H9 (cell line): ENCODE measurements at regions not wholly inside any gene's neighbourhood (a gene's known extent, or its start where the extent isn't known, plus 50 kb on each side); places are given as distances from the start of the nearest gene placed in this dataset.

Source experiments
- DNase-seq: peaks from one replicate; pipeline ENCODE4 v3.0.0-alpha.2; 2017
- H2AFZ ChIP-seq: one replicate; pipeline ENCODE4 v1.6.1; 2013; ENCODE audit warnings: mild to moderate bottlenecking, low read length, control low read depth, moderate library complexity
- H2AK5ac ChIP-seq: 2 replicates; pipeline ENCODE4 v1.6.1; 2013; ENCODE audit warnings: low read length, control low read depth, mixed read lengths; ENCODE audit not compliant: insufficient read length
- H2BK120ac ChIP-seq: one replicate; pipeline ENCODE4 v1.6.1; 2013; ENCODE audit warnings: low read depth, mild to moderate bottlenecking, low read length, control low read depth, inconsistent platforms; ENCODE audit not compliant: poor library complexity, severe bottlenecking
- H2BK12ac ChIP-seq: 2 replicates; pipeline ENCODE4 v1.6.1; 2013; ENCODE audit warnings: low read length, control low read depth, mixed read lengths, low read depth; ENCODE audit not compliant: insufficient read length
- H2BK15ac ChIP-seq: 2 replicates; pipeline ENCODE4 v1.6.1; 2013; ENCODE audit warnings: low read depth, low read length, control low read depth
- H2BK20ac ChIP-seq: one replicate; pipeline ENCODE4 v1.6.1; 2013; ENCODE audit warnings: low read depth, mild to moderate bottlenecking, low read length, control low read depth, inconsistent platforms; ENCODE audit not compliant: poor library complexity, severe bottlenecking
- H2BK5ac ChIP-seq: 2 replicates; pipeline ENCODE4 v1.6.1; 2013; ENCODE audit warnings: low read length, control low read depth, mixed read lengths; ENCODE audit not compliant: insufficient read length
- H3K14ac ChIP-seq: 2 replicates; pipeline ENCODE4 v1.6.1; 2013; ENCODE audit warnings: low read length, control low read depth; ENCODE audit not compliant: insufficient read depth
- H3K18ac ChIP-seq: 2 replicates; pipeline ENCODE4 v1.6.1; 2013; ENCODE audit warnings: low read depth, mild to moderate bottlenecking, mixed read lengths, low read length, control low read depth; ENCODE audit not compliant: insufficient read length
- H3K23ac ChIP-seq: 2 replicates; pipeline ENCODE4 v1.6.1; 2013; ENCODE audit warnings: low read length, control low read depth, mixed read lengths, low read depth; ENCODE audit not compliant: insufficient read length
- H3K23me2 ChIP-seq: 2 replicates; pipeline ENCODE4 v1.6.1; 2013; ENCODE audit warnings: low read depth, mild to moderate bottlenecking, mixed read lengths, low read length, control low read depth; ENCODE audit not compliant: insufficient read length, poor library complexity, severe bottlenecking
- H3K27ac ChIP-seq: 2 replicates; pipeline ENCODE4 v1.5.1; 2013; ENCODE audit warnings: low read length, control low read depth, mixed read lengths, low read depth; ENCODE audit not compliant: insufficient read length
- H3K27me3 ChIP-seq: 2 replicates; pipeline ENCODE4 v1.6.1; 2013; ENCODE audit warnings: low read length, control low read depth, inconsistent platforms; ENCODE audit not compliant: insufficient read depth
- H3K4ac ChIP-seq: 2 replicates; pipeline ENCODE4 v1.6.1; 2013; ENCODE audit warnings: low read depth, mild to moderate bottlenecking, control low read depth, inconsistent platforms, low read length, moderate library complexity
- H3K4me1 ChIP-seq: 2 replicates; pipeline ENCODE4 v1.6.1; 2013; ENCODE audit warnings: low read length, control low read depth, inconsistent platforms; ENCODE audit not compliant: insufficient read depth
- H3K4me2 ChIP-seq: 2 replicates; pipeline ENCODE4 v1.6.1; 2013; ENCODE audit warnings: low read length, control low read depth, mixed read lengths; ENCODE audit not compliant: insufficient read length, insufficient read depth
- H3K56ac ChIP-seq: 2 replicates; pipeline ENCODE4 v1.6.1; 2013; ENCODE audit warnings: low read depth, mild to moderate bottlenecking, mixed read lengths, low read length, control low read depth; ENCODE audit not compliant: insufficient read length
- H3K79me1 ChIP-seq: 2 replicates; pipeline ENCODE4 v1.6.1; 2013; ENCODE audit warnings: low read depth, mild to moderate bottlenecking, moderate library complexity, low read length, control low read depth, inconsistent platforms; ENCODE audit not compliant: insufficient read depth, poor library complexity, severe bottlenecking
- H3K79me2 ChIP-seq: 2 replicates; pipeline ENCODE4 v1.6.1; 2013; ENCODE audit warnings: low read length, control low read depth, inconsistent platforms; ENCODE audit not compliant: insufficient read depth
- H3K9ac ChIP-seq: 2 replicates; pipeline ENCODE4 v1.6.1; 2013; ENCODE audit warnings: low read length, control low read depth, mixed read lengths; ENCODE audit not compliant: insufficient read length; ENCODE audit errors: extremely low read depth
- H3K9me3 ChIP-seq: one replicate; pipeline ENCODE4 v1.6.1; 2013; ENCODE audit warnings: low read depth, low read length, inconsistent platforms; ENCODE audit not compliant: control insufficient read depth
- H3T11ph ChIP-seq: one replicate; pipeline ENCODE4 v1.6.1; 2013; ENCODE audit warnings: mild to moderate bottlenecking, low read length, control low read depth, inconsistent platforms
- H4K20me1 ChIP-seq: one replicate; pipeline ENCODE4 v1.6.1; 2013; ENCODE audit not compliant: control insufficient read depth, insufficient read length, insufficient read depth
- H4K5ac ChIP-seq: 2 replicates; pipeline ENCODE4 v1.6.1; 2013; ENCODE audit warnings: low read depth, mild to moderate bottlenecking, mixed read lengths, low read length, control low read depth; ENCODE audit not compliant: insufficient read length
- H4K8ac ChIP-seq: replicated peaks from 2 replicates; pipeline ENCODE4 v1.6.1; 2013; ENCODE audit warnings: low read length, control low read depth, mixed read lengths, low read depth; ENCODE audit not compliant: insufficient read length
- H4K91ac ChIP-seq: 2 replicates; pipeline ENCODE4 v1.6.1; 2013; ENCODE audit warnings: low read depth, mild to moderate bottlenecking, moderate library complexity, mixed read lengths, low read length, control low read depth; ENCODE audit not compliant: insufficient read length
- H3K27ac Mint-ChIP-seq, 3 experiments: 2 replicates in 2 of 3; 3 replicates in 1 of 3; pipeline ENCODE4 v1.8.0; 2020 to 2021; ENCODE audit warnings: mixed read lengths in 3 of 3, mild to moderate bottlenecking in 1 of 3, moderate library complexity in 1 of 3
- H3K27me3 Mint-ChIP-seq: 2 replicates; pipeline ENCODE4 v1.8.0; 2021; ENCODE audit warnings: low read depth, mild to moderate bottlenecking, moderate library complexity, mixed read lengths
- H3K36me3 Mint-ChIP-seq, 3 experiments: 2 replicates in 2 of 3; 3 replicates in 1 of 3; pipeline ENCODE4 v1.8.0; 2020 to 2021; ENCODE audit warnings: low read depth in 3 of 3, mixed read lengths in 3 of 3; ENCODE audit not compliant: insufficient read depth in 1 of 3
- H3K4me1 Mint-ChIP-seq, 2 experiments: 2 replicates each; pipeline ENCODE4 v1.8.0; 2020; ENCODE audit warnings: mixed read lengths in 2 of 2
- H3K4me3 Mint-ChIP-seq, 2 experiments: 2 replicates in 1 of 2; 3 replicates in 1 of 2; pipeline ENCODE4 v1.8.0; 2020 to 2021; ENCODE audit warnings: mild to moderate bottlenecking in 2 of 2, mixed read lengths in 2 of 2, moderate library complexity in 1 of 2
- H3K9me3 Mint-ChIP-seq, 2 experiments: 2 replicates in 1 of 2; 3 replicates in 1 of 2; pipeline ENCODE4 v1.8.0; 2020; ENCODE audit warnings: mild to moderate bottlenecking in 2 of 2, mixed read lengths in 2 of 2, moderate library complexity in 1 of 2
- CTCF ChIP-seq: fragments of 200-600 bp; sonication (generic); conservative IDR thresholded peaks from 3 replicates; pipeline ENCODE4 v1.8.0; 2021; ENCODE audit warnings: antibody characterized with exemption, mild to moderate bottlenecking
- WGBS: extraction: QIAGEN DNeasy Blood & Tissue Kit; methylation state at CpG from one replicate; pipeline ENCODE4 v1.1.7; 2013; ENCODE audit warnings: missing lambda C conversion rate, low lambda C conversion rate, mixed read lengths; ENCODE audit not compliant: insufficient read length; ENCODE audit errors: extremely low coverage; 5-methylcytosine and 5-hydroxymethylcytosine counted together

DNA sequence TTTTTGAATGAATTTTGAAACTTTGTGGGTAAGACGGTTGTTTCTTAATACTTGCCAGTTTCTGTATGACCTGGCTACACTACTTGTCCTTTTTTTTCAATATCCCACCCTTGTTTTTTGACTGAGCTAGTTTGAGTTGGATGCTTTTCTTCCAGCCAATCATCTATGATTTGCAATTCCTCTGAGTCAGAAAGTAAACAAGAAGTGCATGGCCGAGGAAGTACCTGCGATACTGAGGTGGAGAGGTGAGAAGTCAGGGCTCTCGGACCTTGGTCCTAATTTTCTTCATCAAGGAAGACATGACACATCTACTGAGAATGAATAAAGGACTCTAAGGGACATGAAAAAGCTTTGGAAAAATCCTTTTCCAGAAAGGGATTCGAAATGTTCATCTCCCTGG, 185.7 kb downstream of the LINC00237 start:
- Mint-ChIP-seq H3K27ac (no peak overlapping the region), H3K4me3 (no peak overlapping the region), H3K4me1 (peaks cover 6 to 9% of the 10 kb centered on the region in 2 experiments), H3K27me3 (peaks cover 5% of the 10 kb centered on the region; the same call in 1 of the 2 replicates), H3K9me3 (peaks cover 17 to 20% of the 10 kb centered on the region in 2 experiments), H3K36me3 (peaks cover 0 to 9% (median 4%) of the 10 kb centered on the region in 3 experiments; a peak in 2 of 7 replicates)
- Histone ChIP-seq H3K4me2 (no peak overlapping the region), H3K23me2 (no peaks in the 10 kb centered on the region), H2BK120ac (no peak overlapping the region), H2BK15ac (no peak overlapping the region), H2BK20ac (no peak overlapping the region), H4K20me1 (no peaks in the 10 kb centered on the region), H4K8ac (no peak overlapping the region), H3K23ac (no peak overlapping the region), H3K14ac (no peak overlapping the region), H4K91ac (no peak overlapping the region), H3K9me3 (peaks cover 4% of the 10 kb centered on the region), H3K9ac (no peak overlapping the region), H3K56ac (no peak overlapping the region), H2AK5ac (no peak overlapping the region), H3K4ac (no peak overlapping the region), H3K4me1 (no peaks in the 10 kb centered on the region), H3K27ac (no peak overlapping the region), H3T11ph (no peak overlapping the region), H2BK5ac (no peak overlapping the region), H2BK12ac (no peak overlapping the region), H2AFZ (no peak overlapping the region), H3K27me3 (no peaks in the 10 kb centered on the region), H3K79me1 (no peaks in the 10 kb centered on the region), H3K79me2 (no peaks in the 10 kb centered on the region), H4K5ac (no peak overlapping the region), H3K18ac (no peak overlapping the region)
- DNase-seq, result no peak
- no peak for TF ChIP-seq CTCF
- WGBS, result no CpG with 5 or more reads among the region's 5 CpGs
